Limb (tissue), 2 donors: ENCODE measurements at regions not wholly inside any gene's neighbourhood (a gene's known extent, or its start where the extent isn't known, plus 50 kb on each side); places are given as distances from the start of the nearest gene placed in this dataset.
"Not testable (repeated sequence)": the region's sequence is repeated elsewhere in the genome, so short reads cannot be mapped to it uniquely, and the experiment has no call there.

Source experiments
- DNase-seq, 2 donors: peaks; one replicate each; pipeline ENCODE4 v3.0.0-alpha.2; 2016; ENCODE audit errors: extremely low spot score in 2 of 2

- no peak for DNase-seq
Measured at GRCh38 chr12:124674937-124675336, 107.5 kb upstream of the NCOR2 start.

- no peak for DNase-seq
Measured at GRCh38 chr12:124673801-124674617, 106.6 kb upstream of the NCOR2 start.

GRCh38 chr12:124669271-124669721, 101.9 kb upstream of the NCOR2 start:
- not testable (repeated sequence) for DNase-seq

- no peak for DNase-seq
Measured at GRCh38 chr12:124668602-124669001, 101.2 kb upstream of the NCOR2 start.

GRCh38 chr12:124667506-124668326, 100.3 kb upstream of the NCOR2 start:
- no peak for DNase-seq

GRCh38 chr12:124666722-124667259, 99.4 kb upstream of the NCOR2 start:
- DNase-seq: no peak

GRCh38 chr12:124665511-124665910, 98.1 kb upstream of the NCOR2 start:
- no peak for DNase-seq

- no peak for DNase-seq
Measured at GRCh38 chr12:124664395-124665111, 97.1 kb upstream of the NCOR2 start.

GRCh38 chr12:124663771-124664366, 96.5 kb upstream of the NCOR2 start:
- no peak for DNase-seq

- no peak for DNase-seq
Measured at GRCh38 chr12:124663206-124663605, 95.8 kb upstream of the NCOR2 start.

- DNase-seq: no peak
Measured at GRCh38 chr12:124661341-124661740, 93.9 kb upstream of the NCOR2 start.

GRCh38 chr12:124660851-124661250, 93.4 kb upstream of the NCOR2 start:
- DNase-seq: no peak

- no peak for DNase-seq
Measured at GRCh38 chr12:124658806-124659402, 91.5 kb upstream of the NCOR2 start.

- DNase-seq: no peak
Measured at GRCh38 chr12:124658302-124658701, 90.9 kb upstream of the NCOR2 start.

GRCh38 chr12:124656947-124657434, 89.6 kb upstream of the NCOR2 start:
- DNase-seq: no peak

- DNase-seq: peak; percentile 79 to 87
Measured at GRCh38 chr12:124655698-124656516, 88.5 kb upstream of the NCOR2 start.

GRCh38 chr12:124655048-124655697, 87.8 kb upstream of the NCOR2 start:
- DNase-seq: peak; percentile 61 to 70

- DNase-seq: no peak
Measured at GRCh38 chr12:124654666-124655047, 87.2 kb upstream of the NCOR2 start.
